Endothelial cell of umbilical vein (primary cell): ENCODE measurements at regions not wholly inside any gene's neighbourhood (a gene's known extent, or its start where the extent isn't known, plus 50 kb on each side); places are given as distances from the start of the nearest gene placed in this dataset.

Experiments
- BruUV-seq: library from RNA; stranded (reverse); fragments of 400-500 nt; replicated peaks from 2 replicates; lab custom pipeline; 2021; lab: Mats Ljungman, UMichigan
- CTCF ChIA-PET: fragments of 300-600, 350-600 bp; sonication (Branson Sonifier 250); formaldehyde crosslinking; loops from one replicate; lab custom pipeline; 2021; ENCODE audit warnings: antibody characterized with exemption, inconsistent platforms; lab: Charles Lee
- POLR2A ChIA-PET: fragments of 300-600, 350-600 bp; sonication (Branson Sonifier 250); formaldehyde crosslinking; loops from one replicate; lab custom pipeline; 2021; ENCODE audit warnings: antibody characterized with exemption, inconsistent platforms; lab: Charles Lee
- DNase-seq: peaks from one replicate; pipeline ENCODE4 v3.0.0-alpha.2; 2011; ENCODE audit warnings: low read depth, low spot score
- FAIRE-seq: peaks from 2 replicates; lab custom pipeline; 2011; peaks lifted over from hg19 to GRCh38; lab: Jason Lieb, UNC
- H2AFZ ChIP-seq: 2 replicates; pipeline ENCODE4 v1.6.0; 2012; ENCODE audit warnings: low read depth, low read length, control low read depth, inconsistent platforms
- H3K27ac ChIP-seq: 2 replicates; pipeline ENCODE4 v1.5.1; 2011; ENCODE audit warnings: low read depth, mild to moderate bottlenecking, control low read depth, low read length, moderate library complexity; ENCODE audit not compliant: insufficient read depth
- H3K27me3 ChIP-seq, 2 experiments: 2 replicates each; pipeline versions ENCODE4 v1.6.0 to v1.6.1; 2011; ENCODE audit warnings: low read length in 2 of 2, mixed read lengths in 1 of 2; ENCODE audit not compliant: control insufficient read depth in 2 of 2, insufficient read depth in 2 of 2
- H3K36me3 ChIP-seq, 2 experiments: 2 replicates in 1 of 2; 3 replicates in 1 of 2; pipeline ENCODE4 v1.5.1; 2011; ENCODE audit warnings: low read length in 2 of 2, mild to moderate bottlenecking in 1 of 2, moderate library complexity in 1 of 2; ENCODE audit not compliant: control insufficient read depth in 2 of 2, insufficient read depth in 2 of 2; ENCODE audit errors: extremely low read depth in 1 of 2
- H3K4me1 ChIP-seq: 3 replicates; pipeline ENCODE4 v1.5.1; 2011; ENCODE audit warnings: mild to moderate bottlenecking, low read length; ENCODE audit not compliant: control insufficient read depth, insufficient read depth; ENCODE audit errors: extremely low read depth
- H3K4me2 ChIP-seq: 2 replicates; pipeline ENCODE4 v1.6.1; 2011; ENCODE audit warnings: low read length, control low read depth, mixed read lengths; ENCODE audit not compliant: insufficient read depth
- H3K4me3 ChIP-seq, 3 experiments: fragments of 200-600 bp in 1 of 3; sonication (generic), shearing (Covaris generic) in 1 of 3; replicated peaks in 1 of 3; 2 replicates each; pipeline ENCODE4 v1.5.1; 2011 to 2016; ENCODE audit warnings: control low read depth in 3 of 3, low read length in 3 of 3, mild to moderate bottlenecking in 2 of 3, inconsistent platforms in 1 of 3, low read depth in 1 of 3, moderate library complexity in 1 of 3; ENCODE audit not compliant: insufficient read depth in 1 of 3
- H3K79me2 ChIP-seq: 2 replicates; pipeline ENCODE4 v1.6.0; 2012; ENCODE audit warnings: low read length, inconsistent platforms; ENCODE audit not compliant: control insufficient read depth, insufficient read depth
- H3K9ac ChIP-seq: replicated peaks from 2 replicates; pipeline ENCODE3; 2011; ENCODE audit warnings: low read length, control low read depth; ENCODE audit not compliant: insufficient read depth; ENCODE audit errors: extremely low read depth
- H3K9me1 ChIP-seq: replicated peaks from 3 replicates; pipeline ENCODE4 v1.6.0; 2011; ENCODE audit warnings: mild to moderate bottlenecking, low read length; ENCODE audit not compliant: control insufficient read depth, insufficient read depth; ENCODE audit errors: extremely low read depth
- H3K9me3 ChIP-seq: replicated peaks from 2 replicates; pipeline ENCODE4 v1.5.1; 2012; ENCODE audit warnings: low read length, inconsistent platforms; ENCODE audit not compliant: control insufficient read depth, insufficient read depth
- H4K20me1 ChIP-seq: replicated peaks from 2 replicates; pipeline ENCODE3; 2011; ENCODE audit warnings: mild to moderate bottlenecking, low read length; ENCODE audit not compliant: control insufficient read depth, insufficient read depth; ENCODE audit errors: extremely low read depth
- CTCF ChIP-seq, 2 donors: IDR thresholded peaks; 1 replicate in 1 of 2; 2 replicates in 1 of 2; pipeline ENCODE4 v1.5.1; 2011; ENCODE audit warnings: low read length in 2 of 2, mild to moderate bottlenecking in 2 of 2, moderate library complexity in 2 of 2, control low read depth in 1 of 2, inconsistent platforms in 1 of 2, low read depth in 1 of 2; ENCODE audit not compliant: insufficient read depth in 1 of 2; ENCODE audit errors: extremely low read depth in 1 of 2
- EZH2 ChIP-seq: IDR thresholded peaks from 2 replicates; pipeline ENCODE4 v1.6.1; 2012; ENCODE audit warnings: borderline replicate concordance, low read depth, mild to moderate bottlenecking, moderate library complexity, low read length, inconsistent platforms; ENCODE audit not compliant: severe bottlenecking
- FOS ChIP-seq: IDR thresholded peaks from 2 replicates; pipeline ENCODE4 v1.6.1; 2011; ENCODE audit warnings: mild to moderate bottlenecking, low read length, moderate library complexity, borderline replicate concordance; ENCODE audit not compliant: insufficient read depth
- GATA2 ChIP-seq: IDR thresholded peaks from 2 replicates; pipeline ENCODE4 v1.7.0; 2011; ENCODE audit warnings: low read depth, mild to moderate bottlenecking, moderate library complexity, mixed read lengths, low read length; ENCODE audit not compliant: insufficient read length, insufficient read depth
- JUN ChIP-seq: IDR thresholded peaks from 2 replicates; pipeline ENCODE4 v1.6.1; 2011; ENCODE audit warnings: borderline replicate concordance, low read depth; ENCODE audit not compliant: insufficient read length, insufficient read depth
- MYC ChIP-seq: IDR thresholded peaks from one replicate; pipeline ENCODE4 v1.6.1; 2011; ENCODE audit warnings: mild to moderate bottlenecking, low read depth, low read length
- POLR2A ChIP-seq: IDR thresholded peaks from 2 replicates; pipeline ENCODE4 v1.6.1; 2012; ENCODE audit warnings: low read depth, mild to moderate bottlenecking, control low read depth, low read length
- POLR2AphosphoS5 ChIP-seq: IDR thresholded peaks from 2 replicates; pipeline ENCODE4 v1.6.1; 2012; ENCODE audit warnings: low read depth, mild to moderate bottlenecking, control low read depth, low read length, moderate library complexity; ENCODE audit not compliant: insufficient read depth
- dilution Hi-C: fragments of 300-500 bp; cut with MboI; formaldehyde crosslinking; loops from one replicate; pipeline ENCODE4 v1.15.0; 2019; ENCODE audit warnings: low sequenced_read_pairs; ENCODE audit not compliant: extremely low pct_ligation_motif_present
- intact Hi-C: fragments of 100-400 bp; cut with micrococcal nuclease; formaldehyde crosslinking; loops from one replicate; pipeline ENCODE4 v1.10.0; 2022

GRCh38 chrX:114095789-114096188 is 488.1 kb upstream of the HTR2C start:
- intact Hi-C loops (no loop called here), dilution Hi-C loops (no loop called here)
- H2AFZ ChIP-seq: no peak overlapping the region
- TF ChIP-seq CTCF (IDR thresholded peaks at IDR 0.05; ENCODE audit: extremely low read depth in 1 of 2, insufficient read depth in 1 of 2, low read depth in 1 of 2, low read length in 2 of 2) (no peak), POLR2AphosphoS5 (no peak), POLR2A (no peak), JUN (no peak), GATA2 (no peak), MYC (no peak), EZH2 (no peak), FOS (no peak)
- DNase-seq (no peak), FAIRE-seq (no peak)
- no peaks in the 10 kb centered on the region for H3K27me3 ChIP-seq
- H3K4me1 ChIP-seq: no peaks in the 10 kb centered on the region
- no peak overlapping the region for H3K27ac ChIP-seq
- no peak overlapping the region for H3K4me3 ChIP-seq
- H3K9me1 ChIP-seq: no peaks in the 10 kb centered on the region
- H3K9me3 ChIP-seq: no peaks in the 10 kb centered on the region
- CTCF ChIA-PET: no interaction called here
- H3K79me2 ChIP-seq: no peaks in the 10 kb centered on the region
- no peak overlapping the region for H3K9ac ChIP-seq
- POLR2A ChIA-PET: no interaction called here
- no peaks in the 10 kb centered on the region for H4K20me1 ChIP-seq
- H3K36me3 ChIP-seq: no peaks in the 10 kb centered on the region
- BruUV-seq: no TSS peak
- no peak overlapping the region for H3K4me2 ChIP-seq
